Skeletal muscle tissue (tissue), 3 donors: ENCODE measurements at regions not wholly inside any gene's neighbourhood (a gene's known extent, or its start where the extent isn't known, plus 50 kb on each side); places are given as distances from the start of the nearest gene placed in this dataset.
"Not testable (repeated sequence)": the region's sequence is repeated elsewhere in the genome, so short reads cannot be mapped to it uniquely, and the experiment has no call there.

Experiments used
- H3K27ac ChIP-seq: one replicate; pipeline ENCODE4 v1.7.0; 2013; ENCODE audit warnings: mild to moderate bottlenecking, low read depth, low read length, inconsistent platforms
- H3K27me3 ChIP-seq, 3 donors: one replicate each; pipeline ENCODE4 v1.7.0; 2013; ENCODE audit warnings: low read length in 3 of 3; ENCODE audit not compliant: control insufficient read depth in 3 of 3, insufficient read depth in 3 of 3
- H3K36me3 ChIP-seq, 3 donors: one replicate each; pipeline ENCODE4 v1.7.0; 2013; ENCODE audit warnings: low read length in 3 of 3; ENCODE audit not compliant: control insufficient read depth in 3 of 3, insufficient read depth in 3 of 3
- H3K4me1 ChIP-seq, 3 donors: one replicate each; pipeline ENCODE4 v1.7.0; 2013; ENCODE audit warnings: low read length in 3 of 3, mild to moderate bottlenecking in 3 of 3; ENCODE audit not compliant: control insufficient read depth in 3 of 3, insufficient read depth in 3 of 3
- H3K4me3 ChIP-seq, 3 donors: one replicate each; pipeline ENCODE4 v1.7.0; 2013; ENCODE audit warnings: low read length in 3 of 3
- H3K9ac ChIP-seq, 3 donors: one replicate each; pipeline ENCODE4 v1.7.0; 2013; ENCODE audit warnings: low read length in 3 of 3, mild to moderate bottlenecking in 3 of 3, moderate library complexity in 2 of 3, low read depth in 1 of 3
- H3K9me3 ChIP-seq, 3 donors: one replicate each; pipeline ENCODE4 v1.7.0; 2013; ENCODE audit warnings: low read length in 3 of 3; ENCODE audit not compliant: control insufficient read depth in 3 of 3
- donor health status: Osteomylitis.

DNA sequence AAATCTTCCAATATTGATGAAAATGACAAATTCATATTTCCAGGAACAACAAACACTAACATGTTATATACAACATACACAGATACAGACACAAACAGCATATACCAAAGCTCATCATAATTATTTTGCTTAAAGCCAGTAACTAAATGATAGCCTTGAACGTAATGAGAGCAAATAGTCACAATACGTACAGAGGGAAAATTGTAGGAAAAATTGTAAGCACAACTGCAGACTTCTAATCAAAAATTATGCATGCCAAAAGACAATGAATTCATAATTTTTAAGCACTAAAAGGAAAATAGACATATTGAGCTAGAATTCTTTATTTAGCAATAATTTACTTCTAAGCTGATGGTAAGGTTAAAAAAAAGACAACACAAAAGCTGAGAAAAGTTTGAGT, 1466.9 kb upstream of the CELF2 start:
- Histone ChIP-seq H3K4me3 (no peak overlapping the region), H3K27ac (no peak overlapping the region), H3K9ac (no peak overlapping the region)

DNA sequence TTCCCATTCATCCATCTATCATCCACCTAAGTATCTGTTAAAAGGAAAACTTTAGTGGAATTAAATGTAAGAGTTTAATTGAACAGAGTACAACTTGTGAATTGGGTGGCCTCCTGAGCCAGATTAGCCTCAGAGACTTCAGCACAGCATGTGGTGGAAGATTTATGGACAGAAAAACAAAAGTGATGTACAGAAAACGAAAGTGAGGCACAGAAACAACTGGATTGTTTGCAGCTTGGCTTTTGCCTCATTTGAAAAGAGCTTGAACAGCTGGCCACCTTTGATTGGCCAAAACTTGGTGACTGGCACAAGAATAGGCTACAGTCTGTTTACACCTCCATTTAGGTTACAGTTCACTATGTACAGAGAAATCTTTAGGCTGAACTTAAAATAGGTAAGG, 1463.4 kb upstream of the CELF2 start:
- Histone ChIP-seq H3K9me3 (no peaks in the 10 kb centered on the region), H3K9ac (no peak overlapping the region), H3K36me3 (no peaks in the 10 kb centered on the region), H3K4me3 (no peak overlapping the region), H3K27me3 (no peaks in the 10 kb centered on the region), H3K4me1 (no peaks in the 10 kb centered on the region), H3K27ac (no peak overlapping the region)

More for the DNA sequence above, 1466.9 kb upstream of the CELF2 start:
- no peaks in the 10 kb centered on the region for H3K9me3 ChIP-seq
- no peaks in the 10 kb centered on the region for H3K36me3 ChIP-seq
- no peaks in the 10 kb centered on the region for H3K27me3 ChIP-seq
- no peaks in the 10 kb centered on the region for H3K4me1 ChIP-seq

DNA sequence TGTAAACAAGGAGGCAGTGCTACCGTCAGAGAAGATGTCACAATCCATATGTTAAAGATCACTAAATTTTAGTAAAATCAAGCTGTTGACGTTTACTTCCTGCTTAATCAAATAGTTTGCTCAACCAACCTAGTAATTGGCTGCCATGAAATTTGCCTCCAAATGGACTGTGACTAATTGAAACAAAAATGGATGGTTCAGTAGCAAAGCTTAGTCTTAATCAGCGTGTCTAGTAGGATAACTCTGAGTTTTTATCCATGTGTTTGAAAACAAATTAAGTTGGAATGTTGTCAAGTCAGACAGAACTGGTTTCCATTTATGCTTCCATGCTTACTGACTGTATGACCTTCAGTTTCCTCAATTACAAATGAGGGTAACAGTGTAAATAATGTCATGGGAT, 1456.7 kb upstream of the CELF2 start:
- Histone ChIP-seq H3K36me3 (no peaks in the 10 kb centered on the region), H3K9ac (no peak overlapping the region), H3K4me1 (no peaks in the 10 kb centered on the region), H3K9me3 (no peaks in the 10 kb centered on the region), H3K27ac (no peak overlapping the region), H3K27me3 (no peaks in the 10 kb centered on the region), H3K4me3 (no peak overlapping the region)

GRCh38 chr10:9561821-9562505, 1455.7 kb upstream of the CELF2 start:
- no peak overlapping the region for H3K27ac ChIP-seq
- no peaks in the 10 kb centered on the region for H3K9me3 ChIP-seq
- no peak overlapping the region for H3K4me3 ChIP-seq
- no peaks in the 10 kb centered on the region for H3K4me1 ChIP-seq
- no peaks in the 10 kb centered on the region for H3K36me3 ChIP-seq
- no peaks in the 10 kb centered on the region for H3K27me3 ChIP-seq
- H3K9ac ChIP-seq = no peak overlapping the region

- Histone ChIP-seq H3K9me3 (no peaks in the 10 kb centered on the region), H3K4me1 (no peaks in the 10 kb centered on the region), H3K27ac (no peak overlapping the region), H3K36me3 (no peaks in the 10 kb centered on the region), H3K9ac (no peak overlapping the region), H3K27me3 (no peaks in the 10 kb centered on the region), H3K4me3 (no peak overlapping the region)
Measured at GRCh38 chr10:9577746-9578145, 1439.9 kb upstream of the CELF2 start.

DNA sequence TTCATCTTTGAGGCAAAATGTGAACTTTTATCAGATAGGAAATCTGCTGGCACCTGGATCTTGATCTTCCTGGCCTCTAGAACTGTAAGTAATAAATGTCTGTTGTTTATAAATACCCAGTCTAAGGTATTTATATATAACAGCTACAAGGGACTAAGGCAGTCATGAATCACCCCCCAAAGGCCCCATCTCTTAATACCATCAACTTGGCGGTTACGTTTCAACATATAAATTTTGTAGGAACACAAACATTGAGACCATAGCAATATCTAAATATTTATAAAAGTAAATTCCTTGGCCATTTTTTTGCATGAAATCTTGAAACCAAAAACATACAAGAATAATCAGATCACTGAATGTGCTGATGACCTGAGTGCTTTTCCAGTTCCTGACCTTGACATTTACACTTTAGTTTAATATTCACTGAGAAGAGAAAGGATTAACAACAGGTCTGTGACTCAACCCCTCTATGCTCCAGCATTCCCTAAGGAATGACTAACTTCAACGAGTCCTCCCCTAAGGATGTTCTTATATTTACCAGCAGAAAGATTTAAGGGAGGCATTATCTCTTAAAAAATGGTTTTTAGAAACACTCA, 1438.5 kb upstream of the CELF2 start:
- Histone ChIP-seq H3K27ac (no peak overlapping the region), H3K4me1 (no peaks in the 10 kb centered on the region), H3K9ac (no peak overlapping the region), H3K27me3 (no peaks in the 10 kb centered on the region), H3K9me3 (no peaks in the 10 kb centered on the region), H3K4me3 (no peak overlapping the region), H3K36me3 (no peaks in the 10 kb centered on the region)

GRCh38 chr10:9582803-9583202, 1434.9 kb upstream of the CELF2 start:
- H3K27me3 ChIP-seq, H3K27ac ChIP-seq, H3K9ac ChIP-seq, H3K4me1 ChIP-seq, H3K9me3 ChIP-seq, H3K36me3 ChIP-seq, H3K4me3 ChIP-seq: not testable (repeated sequence)

DNA sequence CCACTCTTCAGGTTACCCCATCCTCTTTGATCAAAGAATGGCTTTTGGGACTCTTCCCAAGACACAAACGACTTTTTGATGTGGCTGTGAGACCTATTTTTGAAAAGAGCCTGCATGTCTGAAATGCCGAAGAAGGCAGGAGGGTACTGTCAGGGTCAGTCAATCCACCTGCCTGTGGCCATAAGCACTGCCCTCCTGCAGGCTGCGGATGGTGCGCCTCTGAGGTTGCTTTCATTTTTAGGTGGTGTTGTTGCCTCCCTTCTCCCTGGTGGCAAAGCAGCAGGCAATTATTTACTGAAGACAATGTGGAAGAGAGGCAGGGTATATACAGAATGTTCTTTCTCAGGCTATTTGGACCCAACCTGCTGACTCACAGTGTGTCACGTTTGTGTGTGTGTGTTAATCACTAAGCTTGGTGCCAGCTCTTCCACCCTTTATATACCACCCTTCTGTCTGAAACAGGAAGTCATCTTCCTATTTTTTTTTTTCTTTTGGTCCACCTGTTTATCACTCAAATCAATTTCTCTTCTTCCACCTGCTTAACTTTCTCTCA, 1421.2 kb upstream of the CELF2 start:
- Histone ChIP-seq H3K36me3 (no peaks in the 10 kb centered on the region), H3K27me3 (no peaks in the 10 kb centered on the region), H3K9ac (no peak overlapping the region), H3K27ac (no peak overlapping the region), H3K4me3 (no peak overlapping the region), H3K4me1 (no peaks in the 10 kb centered on the region), H3K9me3 (no peaks in the 10 kb centered on the region)

- no peaks in the 10 kb centered on the region for H3K27me3 ChIP-seq
- H3K9me3 ChIP-seq = no peaks in the 10 kb centered on the region
- no peaks in the 10 kb centered on the region for H3K4me1 ChIP-seq
- no peak overlapping the region for H3K9ac ChIP-seq
- no peak overlapping the region for H3K4me3 ChIP-seq
- H3K27ac ChIP-seq = no peak overlapping the region
- H3K36me3 ChIP-seq = no peaks in the 10 kb centered on the region
Measured at GRCh38 chr10:9602998-9603397, 1414.7 kb upstream of the CELF2 start.

GRCh38 chr10:9603972-9604371, 1413.7 kb upstream of the CELF2 start:
- Histone ChIP-seq H3K36me3 (no peaks in the 10 kb centered on the region), H3K4me3 (no peak overlapping the region), H3K9me3 (no peaks in the 10 kb centered on the region), H3K4me1 (no peaks in the 10 kb centered on the region), H3K27me3 (no peaks in the 10 kb centered on the region), H3K9ac (no peak overlapping the region), H3K27ac (no peak overlapping the region)
